ENCODE measurements at regions not wholly inside any gene's neighbourhood (a gene's known extent, or its start where the extent isn't known, plus 50 kb on each side); places are given as distances from the start of the nearest gene placed in this dataset.

DNA sequence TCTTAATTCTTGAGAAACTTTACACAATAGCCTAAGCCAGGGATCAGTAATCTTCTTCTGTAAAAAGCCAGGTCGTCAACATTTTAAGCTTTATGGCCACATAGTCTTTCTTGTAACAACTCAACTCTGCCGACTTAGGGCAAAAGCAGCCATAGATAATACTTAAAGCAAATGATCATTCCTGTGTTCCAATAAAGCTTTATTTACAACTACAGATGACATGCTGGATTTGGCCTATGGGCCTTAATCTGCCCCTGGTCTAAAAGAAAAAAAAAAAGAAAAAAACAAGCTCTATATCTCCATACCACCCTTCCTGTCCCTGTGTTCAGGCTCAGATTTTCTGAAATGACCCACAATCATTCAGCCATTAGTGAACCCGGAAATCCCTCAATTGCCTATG, 220.3 kb downstream of the ENC1 start:
- no peak overlapping the region for H3K4me3 ChIP-seq (ENCODE audit: extremely low read depth in 1 of 4, insufficient read depth in 2 of 4, low read depth in 3 of 4, low read length in 4 of 4)
- FAIRE-seq: no peak
- TF ChIP-seq POU5F1 (IDR thresholded peaks at IDR 0.05; ENCODE audit: low read depth, low read length) (no peak), BRCA1 (IDR thresholded peaks at IDR 0.05; ENCODE audit: low read depth, low read length) (no peak), CEBPB (IDR thresholded peaks at IDR 0.05; ENCODE audit: low read depth, low read length) (no peak), SRF (IDR thresholded peaks at IDR 0.05; ENCODE audit: low read depth, low read length) (no peak), CBX5 (IDR thresholded peaks at IDR 0.05; ENCODE audit: low read depth, low read length) (no peak), EGR1 (IDR thresholded peaks at IDR 0.05; ENCODE audit: borderline replicate concordance, low read depth, low read length) (no peak), GTF2F1 (IDR thresholded peaks at IDR 0.05; ENCODE audit: borderline replicate concordance, low read depth, low read length) (no peak), TAF7 (optimal IDR thresholded peaks at IDR 0.05; ENCODE audit: borderline replicate concordance, low read depth, low read length) (no peak), SP4 (IDR thresholded peaks at IDR 0.05; ENCODE audit: low read length) (no peak), NRF1 (IDR thresholded peaks at IDR 0.05; ENCODE audit: low read depth, low read length) (no peak), TAF1 (IDR thresholded peaks at IDR 0.05; ENCODE audit: low read depth, low read length) (no peak), CTCF (IDR thresholded peaks at IDR 0.05; ENCODE audit: control extremely low read depth in 1 of 3, insufficient read depth in 1 of 3, low read depth in 1 of 3, low read length in 3 of 3) (no peak), BCL11A (IDR thresholded peaks at IDR 0.05; ENCODE audit: low read depth in 2 of 2, low read length in 2 of 2) (no peak), ZNF274 (IDR thresholded peaks at IDR 0.05; ENCODE audit: borderline replicate concordance, extremely low read depth, low read length) (no peak)

More for the DNA sequence above, 220.3 kb downstream of the ENC1 start:
- Histone ChIP-seq H3K56ac (replicated peaks; ENCODE audit: insufficient read length, low read depth, low read length) (no peak overlapping the region), H3K14ac (ENCODE audit: insufficient read length) (no peak overlapping the region), H2BK12ac (ENCODE audit: low read depth, low read length) (no peak overlapping the region), H3K9me3 (ENCODE audit: insufficient read depth in 2 of 2, low read depth in 1 of 2, low read length in 1 of 2) (no peaks in the 10 kb centered on the region), H2AK5ac (ENCODE audit: low read depth, low read length) (no peak overlapping the region), H3K23me2 (ENCODE audit: low read depth, low read length) (no peaks in the 10 kb centered on the region; the same call in 1 of the 2 replicates), H3K9ac (replicated peaks in 1 of 4; ENCODE audit: extremely low read depth in 1 of 4, low read depth in 3 of 4, low read length in 3 of 4) (no peak overlapping the region), H2BK5ac (ENCODE audit: low read depth, low read length) (no peak overlapping the region), H2BK120ac (replicated peaks; ENCODE audit: low read depth, low read length) (no peak overlapping the region), H4K91ac (replicated peaks; ENCODE audit: insufficient read length, low read length) (no peak overlapping the region), H4K5ac (ENCODE audit: insufficient read length, low read depth, low read length) (no peak overlapping the region), H3K79me1 (ENCODE audit: low read depth, low read length) (no peaks in the 10 kb centered on the region), H3K18ac (ENCODE audit: extremely low read depth, low read length) (no peak overlapping the region), H2BK20ac (ENCODE audit: low read length) (no peak overlapping the region), H4K8ac (ENCODE audit: extremely low read depth, insufficient read depth, low read length) (no peak overlapping the region), H3K27ac (ENCODE audit: low read depth, low read length) (no peak overlapping the region), H3K4me2 (ENCODE audit: insufficient read depth in 1 of 2, low read depth in 2 of 2, low read length in 2 of 2) (no peak overlapping the region), H3K36me3 (ENCODE audit: control insufficient read depth in 2 of 4, insufficient read depth in 4 of 4, low read length in 3 of 4) (no peaks in the 10 kb centered on the region), H3K4me1 (replicated peaks in 1 of 4; ENCODE audit: control insufficient read depth in 3 of 4, insufficient read depth in 4 of 4, low read length in 3 of 4) (no peaks in the 10 kb centered on the region), H3K79me2 (ENCODE audit: control insufficient read depth in 1 of 2, insufficient read depth in 2 of 2, low read length in 2 of 2) (no peaks in the 10 kb centered on the region), H3K27me3 (replicated peaks in 1 of 4; ENCODE audit: control insufficient read depth in 3 of 4, extremely low read depth in 1 of 4, insufficient read depth in 3 of 4, low read length in 3 of 4) (no peaks in the 10 kb centered on the region), H2AFZ (ENCODE audit: low read length) (no peak overlapping the region), H4K20me1 (replicated peaks in 1 of 2; ENCODE audit: control insufficient read depth in 1 of 2, insufficient read depth in 2 of 2, low read length in 2 of 2) (no peaks in the 10 kb centered on the region), H3K4ac (replicated peaks; ENCODE audit: insufficient read length, low read depth, low read length) (no peak overlapping the region), H3K23ac (ENCODE audit: insufficient read length) (no peak overlapping the region), H2BK15ac (ENCODE audit: low read length) (no peak overlapping the region)
- DNase-seq (ENCODE audit: low read depth in 1 of 2, low spot score in 2 of 2): no peak
- 92% methylated on average over 3 of the region's 3 CpGs; no CpG with 5 or more reads in 1 of the 2 experiments for WGBS, 2 experiments (ENCODE audit: extremely low coverage in 1 of 2, insufficient coverage in 1 of 2, insufficient read length in 1 of 2, insufficient replicate concordance in 2 of 2, low coverage in 1 of 2, low lambda C conversion rate in 2 of 2, missing lambda C conversion rate in 1 of 2)
- ChIA-PET CTCF (ENCODE audit: partially characterized antibody) (interaction anchor here (1.4 kb wide), 1 partner anchor 10 kb away, joined by 6 read pairs; no protein-coding TSS in a partner anchor), POLR2A (ENCODE audit: partially characterized antibody) (no interaction called here)
